ENCODE measurements at regions not wholly inside any gene's neighbourhood (a gene's known extent, or its start where the extent isn't known, plus 50 kb on each side); places are given as distances from the start of the nearest gene placed in this dataset.

DNA sequence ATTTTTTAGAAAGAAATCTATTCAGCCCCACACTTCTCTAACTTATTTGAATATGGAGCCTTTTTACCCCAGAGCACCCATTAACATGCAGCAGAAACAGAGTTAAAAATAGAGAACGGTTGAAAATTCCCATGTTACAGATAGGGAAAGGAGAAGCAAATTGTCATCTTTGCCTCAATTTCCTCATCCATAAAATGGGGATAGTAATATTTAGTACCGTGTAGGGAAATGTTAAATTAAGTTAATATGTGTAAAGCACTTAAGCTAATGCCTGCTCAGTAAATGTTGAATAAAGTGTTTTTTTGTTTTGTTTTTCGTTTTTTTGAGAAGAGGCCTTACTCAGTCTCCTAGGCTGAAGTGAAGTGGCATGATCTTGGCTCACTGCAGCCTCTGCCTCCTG is 50.3 kb downstream of the NAV1 start:
- H3K4me2 ChIP-seq: no peak overlapping the region
- ChIA-PET POLR2A (ENCODE audit: unreplicated experiment) (no interaction called here), CTCF (interaction anchor here (0.7 kb wide), 1 partner anchor 136 kb away, joined by 3 read pairs; no protein-coding TSS in a partner anchor)
- no peaks in the 10 kb centered on the region for H3K9me2 ChIP-seq (ENCODE audit: insufficient read depth)
- TF ChIP-seq, protein P1, sequence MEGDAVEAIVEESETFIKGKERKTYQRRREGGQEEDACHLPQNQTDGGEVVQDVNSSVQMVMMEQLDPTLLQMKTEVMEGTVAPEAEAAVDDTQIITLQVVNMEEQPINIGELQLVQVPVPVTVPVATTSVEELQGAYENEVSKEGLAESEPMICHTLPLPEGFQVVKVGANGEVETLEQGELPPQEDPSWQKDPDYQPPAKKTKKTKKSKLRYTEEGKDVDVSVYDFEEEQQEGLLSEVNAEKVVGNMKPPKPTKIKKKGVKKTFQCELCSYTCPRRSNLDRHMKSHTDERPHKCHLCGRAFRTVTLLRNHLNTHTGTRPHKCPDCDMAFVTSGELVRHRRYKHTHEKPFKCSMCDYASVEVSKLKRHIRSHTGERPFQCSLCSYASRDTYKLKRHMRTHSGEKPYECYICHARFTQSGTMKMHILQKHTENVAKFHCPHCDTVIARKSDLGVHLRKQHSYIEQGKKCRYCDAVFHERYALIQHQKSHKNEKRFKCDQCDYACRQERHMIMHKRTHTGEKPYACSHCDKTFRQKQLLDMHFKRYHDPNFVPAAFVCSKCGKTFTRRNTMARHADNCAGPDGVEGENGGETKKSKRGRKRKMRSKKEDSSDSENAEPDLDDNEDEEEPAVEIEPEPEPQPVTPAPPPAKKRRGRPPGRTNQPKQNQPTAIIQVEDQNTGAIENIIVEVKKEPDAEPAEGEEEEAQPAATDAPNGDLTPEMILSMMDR (conservative IDR thresholded peaks at IDR 0.05): no peak
- no peak for TF ChIP-seq EZH2 (IDR thresholded peaks at IDR 0.05; ENCODE audit: low read depth)
- no peaks in the 10 kb centered on the region for H3K9me3 ChIP-seq (ENCODE audit: insufficient read depth, low read depth)
- H3K4me3 ChIP-seq: no peak overlapping the region
- DNase-seq: no peak
- no TSS peak for BruUV-seq (replicated peaks)
- H3K27me3 ChIP-seq (ENCODE audit: insufficient read depth, low read depth): no peaks in the 10 kb centered on the region
- H3K27ac ChIP-seq: no peak overlapping the region
- no peaks in the 10 kb centered on the region for H3K79me2 ChIP-seq (ENCODE audit: low read depth)
- no peak overlapping the region for H2AFZ ChIP-seq
- intact Hi-C loops (cut with micrococcal nuclease; ENCODE audit: unreplicated experiment): no loop called here
- peaks cover 11% of the 10 kb centered on the region; the same call in 1 of the 2 replicates for H4K20me1 ChIP-seq (ENCODE audit: insufficient read depth)
- H3K36me3 ChIP-seq (ENCODE audit: low read depth): no peaks in the 10 kb centered on the region
- H3F3A ChIP-seq (ENCODE audit: insufficient read depth, low read depth): peaks cover 18% of the 10 kb centered on the region; the same call in 1 of the 2 replicates
- peaks cover 11% of the 10 kb centered on the region for H3K4me1 ChIP-seq (replicated peaks; ENCODE audit: insufficient read depth)

DNA sequence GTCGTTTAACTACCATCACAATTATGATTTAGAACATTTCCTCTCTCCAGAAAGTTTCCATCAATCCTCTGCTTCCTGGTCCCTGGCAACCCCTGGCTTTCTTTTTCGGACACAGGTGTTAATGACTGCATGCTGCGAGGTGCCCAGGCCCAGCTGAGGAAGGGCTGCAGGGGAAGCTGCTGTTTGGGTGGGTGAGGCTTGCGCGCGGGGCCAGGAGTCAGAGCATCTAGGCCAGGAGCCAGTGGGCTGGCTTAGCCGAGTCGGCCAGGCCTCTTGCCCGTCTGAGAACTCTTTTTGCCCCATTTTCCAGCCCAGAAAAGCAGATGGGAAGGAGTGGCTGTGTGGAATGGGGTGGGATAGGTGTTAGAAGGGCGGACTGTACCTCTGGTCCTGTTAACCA is 51.5 kb downstream of the NAV1 start:
- no peak for TF ChIP-seq EZH2 (IDR thresholded peaks at IDR 0.05; ENCODE audit: low read depth)
- TF ChIP-seq, protein P1 (conservative IDR thresholded peaks at IDR 0.05): no peak

DNA sequence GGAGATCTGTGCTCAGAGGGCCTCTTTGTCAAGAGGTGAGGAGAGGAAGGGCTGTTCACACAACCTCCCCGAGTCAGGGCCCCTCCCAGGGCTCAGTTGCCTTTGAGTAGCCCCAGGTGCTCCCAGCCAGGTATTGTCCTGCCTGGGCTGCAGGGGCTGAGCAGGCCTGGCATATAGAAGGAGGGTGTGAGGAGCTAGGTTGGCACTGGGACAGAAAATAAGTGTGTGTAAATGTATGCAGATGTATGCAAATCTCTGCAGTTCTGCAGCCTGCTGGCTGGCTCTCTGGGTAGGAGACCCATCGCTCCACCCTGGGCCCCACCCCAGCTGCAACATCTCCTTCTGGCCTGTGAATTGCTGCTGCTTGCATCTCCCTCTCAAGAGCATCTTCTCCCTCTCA is 52.4 kb downstream of the NAV1 start:
- TF ChIP-seq, protein P1 (conservative IDR thresholded peaks at IDR 0.05): no peak
- no peak for TF ChIP-seq EZH2 (IDR thresholded peaks at IDR 0.05; ENCODE audit: low read depth)
- BruUV-seq (replicated peaks): no TSS peak
- CTCF ChIA-PET: no interaction called here
- DNase-seq: no peak
- Histone ChIP-seq H3K79me2 (ENCODE audit: low read depth) (no peaks in the 10 kb centered on the region), H4K20me1 (ENCODE audit: insufficient read depth) (peaks cover 11% of the 10 kb centered on the region; the same call in 1 of the 2 replicates), H3K9me3 (ENCODE audit: insufficient read depth, low read depth) (no peaks in the 10 kb centered on the region), H2AFZ (no peak overlapping the region), H3K4me1 (replicated peaks; ENCODE audit: insufficient read depth) (peaks cover 11% of the 10 kb centered on the region), H3K4me2 (no peak overlapping the region), H3K4me3 (no peak overlapping the region), H3K27ac (no peak overlapping the region), H3K27me3 (ENCODE audit: insufficient read depth, low read depth) (no peaks in the 10 kb centered on the region), H3K9me2 (ENCODE audit: insufficient read depth) (no peaks in the 10 kb centered on the region), H3F3A (ENCODE audit: insufficient read depth, low read depth) (peaks cover 18% of the 10 kb centered on the region; the same call in 1 of the 2 replicates), H3K36me3 (ENCODE audit: low read depth) (no peaks in the 10 kb centered on the region)
- POLR2A ChIA-PET (ENCODE audit: unreplicated experiment): no interaction called here
- intact Hi-C loops (cut with micrococcal nuclease; ENCODE audit: unreplicated experiment): no loop called here

More for the DNA sequence above, 51.5 kb downstream of the NAV1 start:
- no peaks in the 10 kb centered on the region for H3K9me3 ChIP-seq (ENCODE audit: insufficient read depth, low read depth)
- no peaks in the 10 kb centered on the region for H3K36me3 ChIP-seq (ENCODE audit: low read depth)
- POLR2A ChIA-PET (ENCODE audit: unreplicated experiment): no interaction called here
- peaks cover 18% of the 10 kb centered on the region; the same call in 1 of the 2 replicates for H3F3A ChIP-seq (ENCODE audit: insufficient read depth, low read depth)
- peaks cover 11% of the 10 kb centered on the region for H3K4me1 ChIP-seq (replicated peaks; ENCODE audit: insufficient read depth)
- CTCF ChIA-PET: no interaction called here
- H4K20me1 ChIP-seq (ENCODE audit: insufficient read depth): peaks cover 11% of the 10 kb centered on the region; the same call in 1 of the 2 replicates
- intact Hi-C loops (cut with micrococcal nuclease; ENCODE audit: unreplicated experiment): no loop called here
- DNase-seq: no peak
- H3K4me2 ChIP-seq: no peak overlapping the region
- no TSS peak for BruUV-seq (replicated peaks)
- H3K9me2 ChIP-seq (ENCODE audit: insufficient read depth): no peaks in the 10 kb centered on the region
- H2AFZ ChIP-seq: no peak overlapping the region
- H3K79me2 ChIP-seq (ENCODE audit: low read depth): no peaks in the 10 kb centered on the region
- H3K4me3 ChIP-seq: no peak overlapping the region
- no peaks in the 10 kb centered on the region for H3K27me3 ChIP-seq (ENCODE audit: insufficient read depth, low read depth)
- no peak overlapping the region for H3K27ac ChIP-seq
